ENCODE measurements at regions not wholly inside any gene's neighbourhood (a gene's known extent, or its start where the extent isn't known, plus 50 kb on each side); places are given as distances from the start of the nearest gene placed in this dataset.

DNA sequence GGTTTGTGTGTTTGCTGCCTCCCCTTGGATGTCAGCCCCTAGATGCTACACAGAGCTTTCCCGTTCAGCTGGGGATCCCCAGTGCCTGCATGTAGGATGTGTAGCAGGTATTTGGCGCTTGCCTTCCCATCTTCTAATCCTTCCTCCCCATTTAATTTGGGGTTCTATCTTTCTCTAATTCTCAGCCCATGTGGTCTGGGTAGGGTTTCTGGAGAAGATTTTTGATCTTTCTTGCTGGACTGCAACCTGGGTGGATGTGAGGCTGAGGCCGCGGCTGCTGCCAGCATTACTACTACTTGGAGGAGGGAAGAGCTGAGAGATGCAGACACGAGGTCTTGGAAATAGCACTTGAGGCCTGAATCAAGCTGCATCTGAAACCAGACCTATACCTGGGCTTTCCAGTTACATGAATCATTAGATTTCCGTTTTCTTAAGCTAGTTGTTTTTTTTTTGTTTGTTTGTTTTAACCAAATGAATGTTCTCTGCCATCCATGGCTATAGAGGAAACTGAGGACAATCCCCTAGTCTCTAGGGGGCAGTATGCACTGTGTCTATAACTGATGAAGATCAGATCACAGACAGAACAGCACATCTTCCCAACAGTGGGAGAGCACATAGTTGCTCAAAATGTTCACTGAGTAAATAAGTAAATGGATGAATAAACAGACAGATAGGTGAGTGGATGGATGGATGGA lies 178.6 kb downstream of the FGF18 start:
- Mint-ChIP-seq H3K4me1 (ENCODE audit: low read depth) (no peaks in the 10 kb centered on the region), H3K36me3 (ENCODE audit: insufficient read depth) (no peaks in the 10 kb centered on the region), H3K9me3 (ENCODE audit: low read depth) (no peaks in the 10 kb centered on the region), H3K4me3 (ENCODE audit: low read depth) (no peak overlapping the region), H3K27ac (no peak overlapping the region), H3K27me3 (peaks cover 36% of the 10 kb centered on the region)
- TF ChIP-seq CTCF (IDR thresholded peaks at IDR 0.05; ENCODE audit: unreplicated experiment) = no peak
- DNase-seq (ENCODE audit: low spot score, unreplicated experiment) = no peak

DNA sequence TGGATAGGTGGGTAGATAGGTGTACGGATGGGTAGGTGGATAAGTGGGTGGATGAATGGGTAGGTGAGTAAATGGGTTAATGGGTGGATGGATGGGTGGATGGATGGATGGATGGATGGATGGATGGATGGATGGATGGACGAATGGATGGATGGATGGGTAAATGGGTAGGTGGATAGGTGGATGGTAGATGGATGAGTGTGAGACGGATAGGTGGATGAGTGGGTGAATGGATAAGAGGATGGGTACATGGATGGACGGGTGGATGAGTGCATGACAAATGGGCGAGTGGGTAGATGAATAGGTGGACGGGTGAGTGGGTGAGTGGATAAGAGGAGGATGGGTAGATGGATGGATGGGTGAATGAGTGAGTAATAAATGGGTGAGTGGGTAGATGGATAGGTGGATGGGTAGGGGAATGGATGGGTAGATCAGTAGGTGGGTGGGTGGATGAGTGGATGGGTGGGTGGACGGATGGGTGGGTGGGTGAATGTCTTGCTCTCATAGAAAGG lies 179.2 kb downstream of the FGF18 start:
- Mint-ChIP-seq H3K4me1 (ENCODE audit: low read depth) (no peaks in the 10 kb centered on the region), H3K4me3 (ENCODE audit: low read depth) (no peak overlapping the region), H3K27ac (no peak overlapping the region), H3K36me3 (ENCODE audit: insufficient read depth) (no peaks in the 10 kb centered on the region), H3K27me3 (peaks cover 38% of the 10 kb centered on the region), H3K9me3 (ENCODE audit: low read depth) (no peaks in the 10 kb centered on the region)
- TF ChIP-seq CTCF (IDR thresholded peaks at IDR 0.05; ENCODE audit: unreplicated experiment) = no peak
- DNase-seq (ENCODE audit: low spot score, unreplicated experiment) = no peak

DNA sequence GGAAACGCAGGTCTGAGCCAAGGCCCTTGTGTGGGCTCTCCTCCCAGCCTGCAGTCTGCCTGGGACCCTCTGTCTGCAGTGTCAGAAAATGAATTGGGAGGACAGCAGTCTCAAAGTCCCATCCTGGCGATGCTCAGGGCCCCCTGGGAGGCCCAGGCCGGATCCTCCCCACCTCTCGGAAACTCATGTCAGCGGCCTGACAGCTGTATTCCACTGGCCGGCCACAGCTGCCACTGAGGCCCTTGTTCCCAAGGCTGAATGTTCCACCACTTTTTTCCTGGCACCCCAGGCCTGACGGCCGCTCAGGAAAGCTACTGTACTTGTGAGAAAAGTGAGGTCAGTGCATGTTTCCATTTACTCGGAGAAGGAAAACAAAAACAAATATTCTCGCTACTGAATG lies 180.0 kb downstream of the FGF18 start:
- no peak for TF ChIP-seq CTCF (IDR thresholded peaks at IDR 0.05; ENCODE audit: unreplicated experiment)
- no peak for DNase-seq (ENCODE audit: low spot score, unreplicated experiment)
- Mint-ChIP-seq H3K9me3 (ENCODE audit: low read depth) (no peaks in the 10 kb centered on the region), H3K27me3 (peaks cover 39% of the 10 kb centered on the region), H3K4me3 (ENCODE audit: low read depth) (no peak overlapping the region), H3K36me3 (ENCODE audit: insufficient read depth) (no peaks in the 10 kb centered on the region), H3K27ac (no peak overlapping the region), H3K4me1 (ENCODE audit: low read depth) (peaks cover 4% of the 10 kb centered on the region)

- Mint-ChIP-seq H3K36me3 (ENCODE audit: insufficient read depth) (no peaks in the 10 kb centered on the region), H3K4me3 (ENCODE audit: low read depth) (no peak overlapping the region), H3K27ac (no peak overlapping the region), H3K4me1 (ENCODE audit: low read depth) (peaks cover 5% of the 10 kb centered on the region), H3K27me3 (peaks cover 39% of the 10 kb centered on the region), H3K9me3 (ENCODE audit: low read depth) (no peaks in the 10 kb centered on the region)
- no peak for DNase-seq (ENCODE audit: low spot score, unreplicated experiment)
- no peak for TF ChIP-seq CTCF (IDR thresholded peaks at IDR 0.05; ENCODE audit: unreplicated experiment)
These were observed 180.6 kb downstream of the FGF18 start for GRCh38 chr5:171599957-171600612.

GRCh38 chr5:171600741-171601265 lies 181.4 kb downstream of the FGF18 start:
- Mint-ChIP-seq H3K9me3 (ENCODE audit: low read depth) (no peaks in the 10 kb centered on the region), H3K4me1 (ENCODE audit: low read depth) (peaks cover 5% of the 10 kb centered on the region), H3K4me3 (ENCODE audit: low read depth) (no peak overlapping the region), H3K27me3 (peaks cover 39% of the 10 kb centered on the region), H3K36me3 (ENCODE audit: insufficient read depth) (no peaks in the 10 kb centered on the region), H3K27ac (no peak overlapping the region)
- no peak for DNase-seq (ENCODE audit: low spot score, unreplicated experiment)
- no peak for TF ChIP-seq CTCF (IDR thresholded peaks at IDR 0.05; ENCODE audit: unreplicated experiment)
